ENCODE measurements at regions not wholly inside any gene's neighbourhood (a gene's known extent, or its start where the extent isn't known, plus 50 kb on each side); places are given as distances from the start of the nearest gene placed in this dataset.

DNA sequence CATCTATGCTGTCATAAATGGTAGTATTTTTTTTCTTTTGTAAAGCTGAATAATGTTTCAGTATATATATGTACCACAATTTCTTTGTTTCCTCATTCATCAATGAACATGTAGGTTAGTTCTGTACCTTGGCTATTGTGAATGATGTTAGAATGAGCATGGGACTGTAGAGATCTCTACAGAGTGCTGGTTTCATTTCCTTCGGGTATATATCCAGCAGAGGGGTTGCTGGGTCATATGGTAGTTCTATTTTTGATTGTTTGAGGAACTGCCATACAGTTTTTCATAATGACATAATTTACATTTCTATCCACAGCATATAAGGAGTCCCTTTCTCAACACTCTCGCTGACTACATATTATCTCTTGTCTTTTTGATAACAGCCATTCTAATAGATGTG, 243.5 kb downstream of the CDH7 start:
- DNase-seq: no peak

DNA sequence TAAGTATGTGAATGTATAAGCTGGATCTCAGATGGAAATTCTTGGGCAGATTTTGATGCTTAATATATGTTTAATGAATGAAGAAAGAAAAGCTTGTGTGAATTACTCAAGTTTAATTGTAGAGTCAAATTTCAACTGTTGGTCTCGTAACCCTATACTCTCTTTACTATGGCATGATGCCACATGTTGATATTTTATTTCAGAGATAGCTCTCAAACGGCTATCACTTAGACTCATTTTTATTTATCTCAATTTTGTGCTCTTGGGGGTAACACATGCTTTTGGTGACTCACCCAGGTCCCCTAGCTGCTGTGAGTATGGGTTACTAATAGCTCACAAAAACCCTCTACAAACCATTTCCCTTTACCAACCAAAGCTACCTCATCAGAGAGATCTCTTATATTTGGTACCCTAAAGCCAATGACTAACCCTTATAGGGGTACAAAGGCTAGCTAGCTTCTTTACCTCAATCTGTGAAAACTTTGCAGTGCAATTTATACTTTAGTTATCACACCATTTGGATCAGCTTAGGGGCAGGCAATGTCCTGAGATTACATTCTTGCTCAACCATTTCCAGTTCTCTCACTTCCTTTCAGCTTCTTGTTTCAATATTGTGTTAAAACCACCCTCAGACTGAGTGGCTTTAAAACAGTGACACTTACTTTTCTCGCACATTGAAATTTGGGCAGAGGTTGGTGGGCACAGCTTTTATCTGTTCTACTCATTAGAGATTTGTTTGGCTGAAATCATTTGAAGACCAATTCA, 240.3 kb downstream of the CDH7 start:
- no peak for DNase-seq

DNA sequence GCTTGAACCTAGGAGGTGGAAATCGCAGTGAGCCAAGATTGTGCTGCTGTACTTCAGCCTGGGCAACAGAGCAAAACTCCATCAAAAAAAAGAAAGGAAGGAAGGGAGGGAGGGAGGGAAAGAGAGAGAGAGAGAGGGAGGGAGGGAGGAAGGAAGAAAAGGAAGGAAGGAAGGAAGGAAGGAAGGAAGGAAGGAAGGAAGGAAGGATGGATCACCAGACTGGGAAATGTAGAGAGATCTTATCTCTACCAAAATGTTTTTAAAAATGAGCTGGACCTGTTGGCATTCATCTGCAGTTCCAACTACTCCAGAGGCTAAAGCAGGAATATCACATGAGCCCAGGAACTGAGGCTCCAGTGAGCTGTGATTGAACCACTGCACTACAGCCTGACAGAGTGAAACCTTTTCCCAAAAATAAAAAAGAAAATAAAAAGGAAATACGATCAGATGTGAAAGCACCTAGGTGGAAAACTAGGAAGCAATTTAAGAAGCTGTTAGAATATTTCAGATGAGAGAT, 239.4 kb downstream of the CDH7 start:
- DNase-seq: no peak

GRCh38 chr18:65988972-65989371, 238.2 kb downstream of the CDH7 start:
- DNase-seq: no peak

- no peak for DNase-seq
Observed at GRCh38 chr18:65988386-65988785, 237.6 kb downstream of the CDH7 start.

GRCh38 chr18:65983750-65984149, 232.9 kb downstream of the CDH7 start:
- DNase-seq: no peak

GRCh38 chr18:65975536-65975935, 224.7 kb downstream of the CDH7 start:
- DNase-seq: no peak

- DNase-seq: no peak
Observed at GRCh38 chr18:65974758-65975157, 223.9 kb downstream of the CDH7 start.

- DNase-seq: no peak
Observed at GRCh38 chr18:65968239-65969004, 217.6 kb downstream of the CDH7 start.

- no peak for DNase-seq
Observed at GRCh38 chr18:65955747-65956146, 204.9 kb downstream of the CDH7 start.

DNA sequence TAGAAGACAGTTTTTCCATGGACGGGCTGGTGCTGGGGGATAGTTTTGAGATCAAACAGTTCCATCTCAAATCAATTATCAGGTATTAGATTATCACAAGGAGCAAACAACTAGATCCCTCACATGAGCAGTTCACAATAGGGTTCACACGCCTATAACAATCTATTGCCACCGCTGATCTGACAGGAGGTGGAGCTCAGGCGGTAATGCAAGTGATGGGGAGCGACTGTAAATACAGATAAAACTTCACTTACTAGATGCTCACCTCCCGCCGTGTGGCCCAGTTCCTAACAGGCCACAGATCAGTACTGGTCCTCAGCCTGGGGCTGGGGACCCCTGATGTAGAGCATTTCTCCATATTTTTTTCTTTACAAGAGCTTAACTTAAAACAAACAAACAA, 203.6 kb downstream of the CDH7 start:
- DNase-seq: no peak

DNA sequence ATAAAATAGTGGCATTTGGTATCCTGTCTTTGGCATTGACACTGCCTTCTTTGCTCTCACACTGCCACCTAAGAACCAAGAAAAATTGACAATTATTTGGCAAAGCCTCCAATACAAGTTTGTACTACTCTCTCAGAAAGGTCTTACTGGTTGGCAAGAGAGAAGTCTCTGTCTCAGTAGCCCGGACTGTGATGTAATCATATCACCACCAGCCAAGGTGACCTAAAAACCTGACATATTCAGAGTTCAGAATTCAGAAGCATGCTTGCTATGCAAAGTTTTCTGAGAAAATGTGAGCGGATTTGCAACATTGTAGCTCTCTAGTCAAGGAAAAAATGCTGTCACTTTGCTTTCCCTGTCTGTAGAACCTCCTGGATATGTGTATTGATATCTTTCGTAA, 196.0 kb downstream of the CDH7 start:
- DNase-seq: no peak

DNA sequence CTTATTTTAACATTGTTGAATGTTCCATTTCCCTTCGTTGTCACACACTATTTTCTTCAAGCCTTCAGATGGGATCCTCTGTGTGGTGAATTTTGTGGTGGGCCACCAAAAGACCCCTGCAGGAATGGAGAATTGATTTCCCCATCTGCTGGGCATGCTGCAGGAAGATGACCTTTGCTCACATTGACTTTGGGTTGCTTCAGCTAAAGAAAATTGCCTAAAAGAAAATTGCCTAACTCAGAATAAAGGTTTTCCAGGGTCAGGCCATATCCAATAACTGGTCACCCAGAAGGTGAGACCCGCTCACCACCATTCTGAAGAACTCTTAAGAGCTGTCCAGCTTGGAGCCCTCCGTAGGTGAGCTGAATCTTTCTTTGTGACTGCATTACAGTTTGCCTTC, 192.5 kb downstream of the CDH7 start:
- DNase-seq: no peak

GRCh38 chr18:65942854-65943253, 192.0 kb downstream of the CDH7 start:
- DNase-seq: no peak

- DNase-seq: no peak
Observed at GRCh38 chr18:65942104-65942503, 191.3 kb downstream of the CDH7 start.

DNA sequence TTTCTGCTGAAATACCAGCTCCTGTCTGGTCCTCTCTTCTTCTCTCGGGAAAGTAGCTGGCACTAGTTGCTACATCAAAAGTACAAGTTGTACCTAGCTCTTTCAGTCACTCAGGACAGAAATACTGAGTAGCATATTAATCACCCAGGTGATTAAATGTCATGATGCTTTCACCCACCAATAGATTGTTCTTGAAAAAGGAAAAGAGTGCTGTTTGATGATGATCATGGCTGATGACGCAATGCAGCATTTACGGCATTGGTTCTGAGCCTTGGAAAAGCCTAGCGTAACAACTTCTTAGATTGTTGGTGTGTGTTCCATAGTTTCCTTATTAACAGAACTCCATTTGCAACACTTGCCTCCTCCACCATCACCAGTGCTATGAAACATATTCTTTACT, 190.7 kb downstream of the CDH7 start:
- DNase-seq: no peak
